Neuronal stem cell (in vitro differentiated cells): ENCODE measurements at regions not wholly inside any gene's neighbourhood (a gene's known extent, or its start where the extent isn't known, plus 50 kb on each side); places are given as distances from the start of the nearest gene placed in this dataset.
A peak's percentile ranks its signal among the peaks of the same experiment; 100 is the strongest.

ENCODE experiments used
- DNase-seq: peaks from one replicate; pipeline ENCODE4 v3.0.0-alpha.2; 2013; ENCODE audit warnings: low spot score
- H2AFZ ChIP-seq: one replicate; pipeline ENCODE4 v1.6.1; 2013; ENCODE audit warnings: mild to moderate bottlenecking, low read length, inconsistent platforms
- H2AK5ac ChIP-seq: 2 replicates; pipeline ENCODE4 v1.6.1; 2013; ENCODE audit warnings: low read depth, mild to moderate bottlenecking, inconsistent platforms, low read length, moderate library complexity, mixed read lengths
- H2BK120ac ChIP-seq: 2 replicates; pipeline ENCODE4 v1.6.1; 2013; ENCODE audit warnings: low read depth, mild to moderate bottlenecking, inconsistent platforms, low read length, moderate library complexity, mixed read lengths
- H2BK12ac ChIP-seq: one replicate; pipeline ENCODE4 v1.6.1; 2013; ENCODE audit warnings: low read length, inconsistent platforms
- H2BK15ac ChIP-seq: 2 replicates; pipeline ENCODE4 v1.6.1; 2013; ENCODE audit warnings: mild to moderate bottlenecking, low read length, inconsistent platforms, mixed read lengths
- H2BK5ac ChIP-seq: one replicate; pipeline ENCODE4 v1.6.1; 2013; ENCODE audit warnings: inconsistent platforms, mild to moderate bottlenecking, low read length, moderate library complexity
- H3K14ac ChIP-seq: one replicate; pipeline ENCODE4 v1.6.1; 2013; ENCODE audit warnings: low read length, inconsistent platforms
- H3K18ac ChIP-seq: 2 replicates; pipeline ENCODE4 v1.6.1; 2013; ENCODE audit warnings: low read length, inconsistent platforms
- H3K23ac ChIP-seq: 2 replicates; pipeline ENCODE4 v1.6.1; 2013; ENCODE audit warnings: low read depth, mild to moderate bottlenecking, mixed read lengths, low read length, inconsistent platforms; ENCODE audit not compliant: poor library complexity
- H3K27ac ChIP-seq: replicated peaks from 3 replicates; pipeline ENCODE4 v1.5.1; 2013; ENCODE audit warnings: low read length, inconsistent platforms
- H3K27me3 ChIP-seq, 3 experiments: 2 replicates each; pipeline ENCODE4 v1.6.1; 2013; ENCODE audit warnings: low read length in 3 of 3, mild to moderate bottlenecking in 2 of 3, inconsistent platforms in 1 of 3, low read depth in 1 of 3, mixed read lengths in 1 of 3, moderate library complexity in 1 of 3; ENCODE audit not compliant: control insufficient read depth in 3 of 3, insufficient read depth in 3 of 3
- H3K36me3 ChIP-seq, 2 donors: replicated peaks in 1 of 2; 2 replicates each; pipeline ENCODE4 v1.6.1; 2013; ENCODE audit warnings: low read length in 2 of 2; ENCODE audit not compliant: control insufficient read depth in 2 of 2, insufficient read depth in 2 of 2
- H3K4ac ChIP-seq: 2 replicates; pipeline ENCODE4 v1.6.1; 2013; ENCODE audit warnings: inconsistent platforms, mild to moderate bottlenecking, low read length, moderate library complexity
- H3K4me1 ChIP-seq, 2 donors: 1 replicate in 1 of 2; 2 replicates in 1 of 2; pipeline ENCODE4 v1.6.1; 2013; ENCODE audit warnings: low read length in 2 of 2, low read depth in 1 of 2; ENCODE audit not compliant: control insufficient read depth in 2 of 2, insufficient read depth in 1 of 2
- H3K4me2 ChIP-seq: one replicate; pipeline ENCODE4 v1.6.1; 2013; ENCODE audit warnings: mild to moderate bottlenecking, low read length, inconsistent platforms; ENCODE audit not compliant: insufficient read depth, poor library complexity, severe bottlenecking
- H3K4me3 ChIP-seq, 2 donors: 2 replicates each; pipeline ENCODE4 v1.5.1; 2013; ENCODE audit warnings: low read length in 2 of 2, mild to moderate bottlenecking in 2 of 2, inconsistent platforms in 1 of 2, moderate library complexity in 1 of 2
- H3K79me1 ChIP-seq: one replicate; pipeline ENCODE4 v1.6.1; 2013; ENCODE audit warnings: low read depth, mild to moderate bottlenecking, inconsistent platforms, low read length, moderate library complexity
- H3K9ac ChIP-seq: one replicate; pipeline ENCODE4 v1.6.1; 2013; ENCODE audit warnings: mild to moderate bottlenecking, low read depth, low read length, inconsistent platforms; ENCODE audit not compliant: poor library complexity
- H3K9me3 ChIP-seq, 2 donors: replicated peaks in 1 of 2; 2 replicates each; pipeline versions ENCODE3 to v1.6.1; 2013; ENCODE audit warnings: low read length in 2 of 2, mild to moderate bottlenecking in 2 of 2, inconsistent platforms in 1 of 2, low read depth in 1 of 2, mixed read lengths in 1 of 2, moderate library complexity in 1 of 2; ENCODE audit not compliant: control insufficient read depth in 2 of 2, insufficient read depth in 1 of 2
- H4K8ac ChIP-seq: one replicate; pipeline ENCODE4 v1.6.1; 2013; ENCODE audit warnings: low read depth, mild to moderate bottlenecking, inconsistent platforms, low read length, moderate library complexity
- H4K91ac ChIP-seq: one replicate; pipeline ENCODE4 v1.6.1; 2013; ENCODE audit warnings: low read length, low read depth, mild to moderate bottlenecking, inconsistent platforms; ENCODE audit not compliant: poor library complexity
- WGBS, 2 donors: extraction: QIAGEN DNeasy Blood & Tissue Kit; methylation state at CpG; one replicate each; pipeline ENCODE4 v1.1.7; 2013; ENCODE audit warnings: missing lambda C conversion rate in 2 of 2, mixed read lengths in 1 of 2; ENCODE audit not compliant: insufficient read length in 2 of 2, insufficient replicate concordance in 1 of 2; ENCODE audit errors: extremely low coverage in 2 of 2; 5-methylcytosine and 5-hydroxymethylcytosine counted together

GRCh38 chr4:108224611-108225053 is 55.9 kb upstream of the LEF1 start:
- Histone ChIP-seq H2BK12ac (no peak overlapping the region), H3K4ac (no peak overlapping the region), H3K14ac (no peak overlapping the region), H4K91ac (no peak overlapping the region), H3K27me3 (peaks cover 0 to 3% (median 0%) of the 10 kb centered on the region in 3 experiments), H3K27ac (no peak overlapping the region), H3K79me1 (no peaks in the 10 kb centered on the region), H2AK5ac (no peak overlapping the region), H3K36me3 (no peaks in the 10 kb centered on the region), H3K4me3 (no peak overlapping the region), H3K9ac (no peak overlapping the region), H3K4me1 (no peaks in the 10 kb centered on the region), H3K4me2 (no peak overlapping the region), H4K8ac (no peak overlapping the region), H2BK5ac (no peak overlapping the region), H3K18ac (no peak overlapping the region), H3K23ac (no peak overlapping the region), H2BK120ac (no peak overlapping the region), H2BK15ac (no peak overlapping the region), H3K9me3 (no peaks in the 10 kb centered on the region), H2AFZ (peak overlapping the region; percentile 22)
- WGBS, 2 donors: no CpG with 5 or more reads among the region's 6 CpGs
- no peak for DNase-seq

DNA sequence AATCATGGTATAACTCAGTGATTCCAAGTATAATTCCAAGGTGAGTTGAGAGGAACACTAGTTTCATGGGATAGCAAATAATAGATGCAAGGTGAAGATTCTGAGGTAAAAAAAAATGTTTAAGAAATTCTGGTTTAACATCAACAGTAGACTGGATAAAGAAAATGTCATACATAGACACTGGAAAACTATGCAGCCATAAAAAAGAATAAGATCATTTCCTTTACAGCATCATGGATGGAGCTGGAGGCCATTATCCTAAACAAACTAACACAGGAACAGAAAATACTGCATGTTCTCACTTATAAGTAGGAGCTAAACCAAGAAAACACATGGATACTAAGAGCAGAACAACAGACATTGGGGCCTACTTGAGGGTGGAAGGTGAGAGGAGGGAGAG is 54.6 kb upstream of the LEF1 start:
- Histone ChIP-seq H3K9me3 (no peaks in the 10 kb centered on the region), H2BK15ac (no peak overlapping the region), H3K23ac (no peak overlapping the region), H3K4me2 (no peak overlapping the region), H3K4me1 (no peaks in the 10 kb centered on the region), H2BK5ac (no peak overlapping the region), H3K4ac (no peak overlapping the region), H2BK12ac (no peak overlapping the region), H3K27me3 (peaks cover 0 to 3% (median 0%) of the 10 kb centered on the region in 3 experiments), H3K79me1 (no peaks in the 10 kb centered on the region), H2BK120ac (no peak overlapping the region), H3K36me3 (no peaks in the 10 kb centered on the region), H4K91ac (no peak overlapping the region), H3K4me3 (no peak overlapping the region), H3K14ac (no peak overlapping the region), H2AFZ (no peak overlapping the region), H2AK5ac (no peak overlapping the region), H4K8ac (no peak overlapping the region), H3K18ac (no peak overlapping the region), H3K27ac (no peak overlapping the region), H3K9ac (no peak overlapping the region)
- DNase-seq: no peak

GRCh38 chr4:108219998-108220397 is 51.3 kb upstream of the LEF1 start:
- Histone ChIP-seq H2BK120ac (no peak overlapping the region), H4K8ac (no peak overlapping the region), H2BK12ac (no peak overlapping the region), H3K14ac (no peak overlapping the region), H3K9me3 (no peaks in the 10 kb centered on the region), H3K18ac (no peak overlapping the region), H3K4me3 (no peak overlapping the region), H2BK15ac (no peak overlapping the region), H3K23ac (no peak overlapping the region), H3K4me1 (no peaks in the 10 kb centered on the region), H2AFZ (no peak overlapping the region), H3K79me1 (no peaks in the 10 kb centered on the region), H3K9ac (no peak overlapping the region), H3K36me3 (no peaks in the 10 kb centered on the region), H3K4me2 (no peak overlapping the region), H3K27ac (no peak overlapping the region), H2BK5ac (no peak overlapping the region), H3K27me3 (peaks cover 0 to 3% (median 0%) of the 10 kb centered on the region in 3 experiments), H2AK5ac (no peak overlapping the region), H4K91ac (no peak overlapping the region), H3K4ac (no peak overlapping the region)
- no CpG with 5 or more reads among the region's 5 CpGs for WGBS, 2 donors
- DNase-seq: no peak
